ENCODE measurements at regions not wholly inside any gene's neighbourhood (a gene's known extent, or its start where the extent isn't known, plus 50 kb on each side); places are given as distances from the start of the nearest gene placed in this dataset.

- Mint-ChIP-seq H3K36me3 (no peaks in the 10 kb centered on the region), H3K9me3 (peaks cover 4 to 14% of the 10 kb centered on the region in 2 donors), H3K4me1 (no peaks in the 10 kb centered on the region), H3K4me3 (no peak overlapping the region), H3K27ac (no peak overlapping the region), H3K27me3 (no peaks in the 10 kb centered on the region)
- ATAC-seq (replicated peaks), result no peak
- no peak for DNase-seq
Measured at GRCh38 chr5:3026099-3026498, 274.6 kb upstream of the IRX2 start.

- no peaks in the 10 kb centered on the region for H3K27me3 Mint-ChIP-seq
- no peak for DNase-seq
- H3K9me3 Mint-ChIP-seq, result peaks cover 0 to 11% of the 10 kb centered on the region in 2 donors
- H3K27ac Mint-ChIP-seq, result no peak overlapping the region
- no peak for ATAC-seq (replicated peaks)
- H3K4me3 Mint-ChIP-seq, result no peak overlapping the region
- no peaks in the 10 kb centered on the region for H3K36me3 Mint-ChIP-seq
- no peaks in the 10 kb centered on the region for H3K4me1 Mint-ChIP-seq
Measured at GRCh38 chr5:3025392-3025791, 273.9 kb upstream of the IRX2 start.

GRCh38 chr5:3024976-3025375 is 273.5 kb upstream of the IRX2 start:
- ATAC-seq (replicated peaks) (no peak), DNase-seq (no peak)
- peaks cover 0 to 10% of the 10 kb centered on the region in 2 donors for H3K9me3 Mint-ChIP-seq
- H3K4me1 Mint-ChIP-seq, result no peaks in the 10 kb centered on the region
- no peak overlapping the region for H3K27ac Mint-ChIP-seq
- H3K4me3 Mint-ChIP-seq, result no peak overlapping the region
- H3K36me3 Mint-ChIP-seq, result no peaks in the 10 kb centered on the region
- H3K27me3 Mint-ChIP-seq, result no peaks in the 10 kb centered on the region

- no peak for ATAC-seq (replicated peaks)
- Mint-ChIP-seq H3K36me3 (no peaks in the 10 kb centered on the region), H3K4me3 (no peak overlapping the region), H3K27me3 (no peaks in the 10 kb centered on the region), H3K4me1 (no peaks in the 10 kb centered on the region), H3K9me3 (peaks cover 0 to 10% of the 10 kb centered on the region in 2 donors), H3K27ac (no peak overlapping the region)
- no peak for DNase-seq
Measured at GRCh38 chr5:3024554-3024953, 273.1 kb upstream of the IRX2 start.

GRCh38 chr5:3024126-3024525 is 272.6 kb upstream of the IRX2 start:
- ATAC-seq (replicated peaks) (no peak), DNase-seq (no peak)
- no peaks in the 10 kb centered on the region for H3K36me3 Mint-ChIP-seq

GRCh38 chr5:3023656-3024055 is 272.2 kb upstream of the IRX2 start:
- no peak overlapping the region for H3K4me3 Mint-ChIP-seq
- ATAC-seq (replicated peaks) (no peak), DNase-seq (no peak)
- no peak overlapping the region for H3K27ac Mint-ChIP-seq
- no peaks in the 10 kb centered on the region for H3K27me3 Mint-ChIP-seq
- no peaks in the 10 kb centered on the region for H3K36me3 Mint-ChIP-seq
- H3K4me1 Mint-ChIP-seq, result no peaks in the 10 kb centered on the region
- peaks cover 0 to 10% of the 10 kb centered on the region in 2 donors for H3K9me3 Mint-ChIP-seq

More at GRCh38 chr5:3024126-3024525, 272.6 kb upstream of the IRX2 start:
- Mint-ChIP-seq H3K9me3 (peaks cover 0 to 10% of the 10 kb centered on the region in 2 donors), H3K4me3 (no peak overlapping the region), H3K27me3 (no peaks in the 10 kb centered on the region), H3K27ac (no peak overlapping the region), H3K4me1 (no peaks in the 10 kb centered on the region)

- ATAC-seq (replicated peaks) (no peak), DNase-seq (no peak)
- peaks cover 0 to 8% of the 10 kb centered on the region in 2 donors for H3K9me3 Mint-ChIP-seq
- no peaks in the 10 kb centered on the region for H3K36me3 Mint-ChIP-seq
- no peaks in the 10 kb centered on the region for H3K4me1 Mint-ChIP-seq
- no peak overlapping the region for H3K27ac Mint-ChIP-seq
- no peak overlapping the region for H3K4me3 Mint-ChIP-seq
- no peaks in the 10 kb centered on the region for H3K27me3 Mint-ChIP-seq
Measured at GRCh38 chr5:3022665-3023064, 271.2 kb upstream of the IRX2 start.

- DNase-seq, result no peak
- no peaks in the 10 kb centered on the region for H3K4me1 Mint-ChIP-seq
- no peaks in the 10 kb centered on the region for H3K36me3 Mint-ChIP-seq
- H3K4me3 Mint-ChIP-seq, result no peak overlapping the region
- H3K9me3 Mint-ChIP-seq, result peaks cover 0 to 3% of the 10 kb centered on the region in 2 donors
- no peak overlapping the region for H3K27ac Mint-ChIP-seq
- H3K27me3 Mint-ChIP-seq, result no peaks in the 10 kb centered on the region
- no peak for ATAC-seq (replicated peaks)
Measured at GRCh38 chr5:3020426-3020825, 268.9 kb upstream of the IRX2 start.

- Mint-ChIP-seq H3K27me3 (no peaks in the 10 kb centered on the region), H3K4me3 (no peak overlapping the region), H3K4me1 (no peaks in the 10 kb centered on the region), H3K36me3 (no peaks in the 10 kb centered on the region), H3K9me3 (peaks cover 0 to 3% of the 10 kb centered on the region in 2 donors), H3K27ac (no peak overlapping the region)
- DNase-seq (no peak), ATAC-seq (replicated peaks) (no peak)
Measured at GRCh38 chr5:3019045-3019444, 267.6 kb upstream of the IRX2 start.

- no peaks in the 10 kb centered on the region for H3K36me3 Mint-ChIP-seq
- peaks cover 4 to 5% of the 10 kb centered on the region in 2 donors for H3K9me3 Mint-ChIP-seq
- DNase-seq (no peak), ATAC-seq (replicated peaks) (no peak)
- no peaks in the 10 kb centered on the region for H3K4me1 Mint-ChIP-seq
- H3K4me3 Mint-ChIP-seq, result no peak overlapping the region
- no peaks in the 10 kb centered on the region for H3K27me3 Mint-ChIP-seq
- H3K27ac Mint-ChIP-seq, result no peak overlapping the region
Measured at GRCh38 chr5:3011764-3012017, 260.2 kb upstream of the IRX2 start.

GRCh38 chr5:3010953-3011763 is 259.7 kb upstream of the IRX2 start:
- DNase-seq, result no peak
- Mint-ChIP-seq H3K36me3 (no peaks in the 10 kb centered on the region), H3K4me1 (no peaks in the 10 kb centered on the region), H3K27ac (no peak overlapping the region), H3K27me3 (no peaks in the 10 kb centered on the region), H3K4me3 (no peak overlapping the region), H3K9me3 (peaks cover 4 to 5% of the 10 kb centered on the region in 2 donors)
- no peak for ATAC-seq (replicated peaks)

GRCh38 chr5:3010301-3010952 is 258.9 kb upstream of the IRX2 start:
- H3K9me3 Mint-ChIP-seq, result peaks cover 4 to 5% of the 10 kb centered on the region in 2 donors
- H3K4me1 Mint-ChIP-seq, result no peaks in the 10 kb centered on the region

GRCh38 chr5:3009605-3010004 is 258.1 kb upstream of the IRX2 start:
- no peak for DNase-seq
- H3K9me3 Mint-ChIP-seq, result peaks cover 4 to 7% of the 10 kb centered on the region in 2 donors
- H3K36me3 Mint-ChIP-seq, result no peaks in the 10 kb centered on the region
- H3K27me3 Mint-ChIP-seq, result no peaks in the 10 kb centered on the region
- H3K4me3 Mint-ChIP-seq, result no peak overlapping the region
- ATAC-seq (replicated peaks), result no peak
- H3K27ac Mint-ChIP-seq, result no peak overlapping the region
- no peaks in the 10 kb centered on the region for H3K4me1 Mint-ChIP-seq

More at GRCh38 chr5:3010301-3010952, 258.9 kb upstream of the IRX2 start:
- Mint-ChIP-seq H3K36me3 (no peaks in the 10 kb centered on the region), H3K27me3 (no peaks in the 10 kb centered on the region), H3K4me3 (no peak overlapping the region), H3K27ac (no peak overlapping the region)
- DNase-seq (no peak), ATAC-seq (replicated peaks) (no peak)

GRCh38 chr5:3007577-3007976 is 256.1 kb upstream of the IRX2 start:
- no peak for DNase-seq
- Mint-ChIP-seq H3K4me3 (no peak overlapping the region), H3K9me3 (peaks cover 11% of the 10 kb centered on the region in 2 donors), H3K4me1 (no peaks in the 10 kb centered on the region), H3K27ac (no peak overlapping the region), H3K27me3 (no peaks in the 10 kb centered on the region), H3K36me3 (no peaks in the 10 kb centered on the region)
- ATAC-seq (replicated peaks), result no peak

- Mint-ChIP-seq H3K36me3 (no peaks in the 10 kb centered on the region), H3K4me1 (no peaks in the 10 kb centered on the region), H3K27ac (no peak overlapping the region), H3K4me3 (no peak overlapping the region), H3K9me3 (peaks cover 11 to 12% of the 10 kb centered on the region in 2 donors), H3K27me3 (no peaks in the 10 kb centered on the region)
- ATAC-seq (replicated peaks), result no peak
- no peak for DNase-seq
Measured at GRCh38 chr5:3006961-3007551, 255.6 kb upstream of the IRX2 start.
